ENCODE measurements at regions not wholly inside any gene's neighbourhood (a gene's known extent, or its start where the extent isn't known, plus 50 kb on each side); places are given as distances from the start of the nearest gene placed in this dataset.

GRCh38 chr20:56873836-56874235 lies 244.7 kb downstream of the TFAP2C start:
- Histone ChIP-seq H3K9me3 (ENCODE audit: control insufficient read depth in 2 of 2, low read length in 2 of 2) (no peaks in the 10 kb centered on the region), H3K27ac (ENCODE audit: low read depth in 2 of 2, low read length in 2 of 2) (no peak overlapping the region), H3K4me3 (ENCODE audit: low read length in 2 of 2) (no peak overlapping the region)

GRCh38 chr20:56875052-56875659 lies 246.1 kb downstream of the TFAP2C start:
- Histone ChIP-seq H3K36me3 (ENCODE audit: control insufficient read depth in 2 of 2, insufficient read depth in 2 of 2, low read length in 2 of 2) (no peaks in the 10 kb centered on the region), H3K9me3 (ENCODE audit: control insufficient read depth in 2 of 2, low read length in 2 of 2) (no peaks in the 10 kb centered on the region), H3K9ac (ENCODE audit: low read depth in 1 of 2, low read length in 2 of 2) (no peak overlapping the region), H3K4me3 (ENCODE audit: low read length in 2 of 2) (no peak overlapping the region), H3K27me3 (ENCODE audit: control insufficient read depth in 2 of 2, insufficient read depth in 2 of 2, low read length in 2 of 2) (no peaks in the 10 kb centered on the region), H3K27ac (ENCODE audit: low read depth in 2 of 2, low read length in 2 of 2) (no peak overlapping the region), H3K4me1 (ENCODE audit: control insufficient read depth in 2 of 2, insufficient read depth in 2 of 2, low read length in 2 of 2) (no peaks in the 10 kb centered on the region)

More at GRCh38 chr20:56873836-56874235, 244.7 kb downstream of the TFAP2C start:
- no peaks in the 10 kb centered on the region for H3K27me3 ChIP-seq (ENCODE audit: control insufficient read depth in 2 of 2, insufficient read depth in 2 of 2, low read length in 2 of 2)
- no peaks in the 10 kb centered on the region for H3K36me3 ChIP-seq (ENCODE audit: control insufficient read depth in 2 of 2, insufficient read depth in 2 of 2, low read length in 2 of 2)
- H3K4me1 ChIP-seq (ENCODE audit: control insufficient read depth in 2 of 2, insufficient read depth in 2 of 2, low read length in 2 of 2): no peaks in the 10 kb centered on the region
- no peak overlapping the region for H3K9ac ChIP-seq (ENCODE audit: low read depth in 1 of 2, low read length in 2 of 2)

- Histone ChIP-seq H3K9ac (ENCODE audit: low read depth in 1 of 2, low read length in 2 of 2) (no peak overlapping the region), H3K4me1 (ENCODE audit: control insufficient read depth in 2 of 2, insufficient read depth in 2 of 2, low read length in 2 of 2) (no peaks in the 10 kb centered on the region), H3K4me3 (ENCODE audit: low read length in 2 of 2) (no peak overlapping the region), H3K27me3 (ENCODE audit: control insufficient read depth in 2 of 2, insufficient read depth in 2 of 2, low read length in 2 of 2) (no peaks in the 10 kb centered on the region), H3K9me3 (ENCODE audit: control insufficient read depth in 2 of 2, low read length in 2 of 2) (no peaks in the 10 kb centered on the region), H3K36me3 (ENCODE audit: control insufficient read depth in 2 of 2, insufficient read depth in 2 of 2, low read length in 2 of 2) (no peaks in the 10 kb centered on the region), H3K27ac (ENCODE audit: low read depth in 2 of 2, low read length in 2 of 2) (no peak overlapping the region)
Observed at GRCh38 chr20:56875803-56876202, 246.7 kb downstream of the TFAP2C start.

- Histone ChIP-seq H3K9me3 (ENCODE audit: control insufficient read depth in 2 of 2, low read length in 2 of 2) (no peaks in the 10 kb centered on the region), H3K36me3 (ENCODE audit: control insufficient read depth in 2 of 2, insufficient read depth in 2 of 2, low read length in 2 of 2) (no peaks in the 10 kb centered on the region), H3K4me3 (ENCODE audit: low read length in 2 of 2) (no peak overlapping the region), H3K27ac (ENCODE audit: low read depth in 2 of 2, low read length in 2 of 2) (no peak overlapping the region), H3K4me1 (ENCODE audit: control insufficient read depth in 2 of 2, insufficient read depth in 2 of 2, low read length in 2 of 2) (no peaks in the 10 kb centered on the region), H3K27me3 (ENCODE audit: control insufficient read depth in 2 of 2, insufficient read depth in 2 of 2, low read length in 2 of 2) (no peaks in the 10 kb centered on the region), H3K9ac (ENCODE audit: low read depth in 1 of 2, low read length in 2 of 2) (no peak overlapping the region)
Observed at GRCh38 chr20:56885521-56885920, 256.4 kb downstream of the TFAP2C start.

GRCh38 chr20:56890011-56890410 lies 260.9 kb downstream of the TFAP2C start:
- Histone ChIP-seq H3K27me3 (ENCODE audit: control insufficient read depth in 2 of 2, insufficient read depth in 2 of 2, low read length in 2 of 2) (no peaks in the 10 kb centered on the region), H3K27ac (ENCODE audit: low read depth in 2 of 2, low read length in 2 of 2) (no peak overlapping the region), H3K4me3 (ENCODE audit: low read length in 2 of 2) (no peak overlapping the region), H3K9me3 (ENCODE audit: control insufficient read depth in 2 of 2, low read length in 2 of 2) (no peaks in the 10 kb centered on the region), H3K9ac (ENCODE audit: low read depth in 1 of 2, low read length in 2 of 2) (no peak overlapping the region), H3K4me1 (ENCODE audit: control insufficient read depth in 2 of 2, insufficient read depth in 2 of 2, low read length in 2 of 2) (no peaks in the 10 kb centered on the region), H3K36me3 (ENCODE audit: control insufficient read depth in 2 of 2, insufficient read depth in 2 of 2, low read length in 2 of 2) (no peaks in the 10 kb centered on the region)

- no peaks in the 10 kb centered on the region for H3K4me1 ChIP-seq (ENCODE audit: control insufficient read depth in 2 of 2, insufficient read depth in 2 of 2, low read length in 2 of 2)
- no peak overlapping the region for H3K27ac ChIP-seq (ENCODE audit: low read depth in 2 of 2, low read length in 2 of 2)
- no peaks in the 10 kb centered on the region for H3K9me3 ChIP-seq (ENCODE audit: control insufficient read depth in 2 of 2, low read length in 2 of 2)
- no peaks in the 10 kb centered on the region for H3K36me3 ChIP-seq (ENCODE audit: control insufficient read depth in 2 of 2, insufficient read depth in 2 of 2, low read length in 2 of 2)
- no peak overlapping the region for H3K4me3 ChIP-seq (ENCODE audit: low read length in 2 of 2)
- H3K27me3 ChIP-seq (ENCODE audit: control insufficient read depth in 2 of 2, insufficient read depth in 2 of 2, low read length in 2 of 2): no peaks in the 10 kb centered on the region
- H3K9ac ChIP-seq (ENCODE audit: low read depth in 1 of 2, low read length in 2 of 2): no peak overlapping the region
Observed at GRCh38 chr20:56893226-56893917, 264.3 kb downstream of the TFAP2C start.

GRCh38 chr20:56896447-56896846 lies 267.3 kb downstream of the TFAP2C start:
- Histone ChIP-seq H3K4me3 (ENCODE audit: low read length in 2 of 2) (no peak overlapping the region), H3K9ac (ENCODE audit: low read depth in 1 of 2, low read length in 2 of 2) (no peak overlapping the region), H3K27me3 (ENCODE audit: control insufficient read depth in 2 of 2, insufficient read depth in 2 of 2, low read length in 2 of 2) (no peaks in the 10 kb centered on the region), H3K9me3 (ENCODE audit: control insufficient read depth in 2 of 2, low read length in 2 of 2) (no peaks in the 10 kb centered on the region), H3K36me3 (ENCODE audit: control insufficient read depth in 2 of 2, insufficient read depth in 2 of 2, low read length in 2 of 2) (no peaks in the 10 kb centered on the region), H3K4me1 (ENCODE audit: control insufficient read depth in 2 of 2, insufficient read depth in 2 of 2, low read length in 2 of 2) (no peaks in the 10 kb centered on the region), H3K27ac (ENCODE audit: low read depth in 2 of 2, low read length in 2 of 2) (no peak overlapping the region)

GRCh38 chr20:56897318-56897957 lies 268.3 kb downstream of the TFAP2C start:
- Histone ChIP-seq H3K4me3 (ENCODE audit: low read length in 2 of 2) (no peak overlapping the region), H3K4me1 (ENCODE audit: control insufficient read depth in 2 of 2, insufficient read depth in 2 of 2, low read length in 2 of 2) (no peaks in the 10 kb centered on the region), H3K36me3 (ENCODE audit: control insufficient read depth in 2 of 2, insufficient read depth in 2 of 2, low read length in 2 of 2) (no peaks in the 10 kb centered on the region), H3K9me3 (ENCODE audit: control insufficient read depth in 2 of 2, low read length in 2 of 2) (no peaks in the 10 kb centered on the region), H3K9ac (ENCODE audit: low read depth in 1 of 2, low read length in 2 of 2) (no peak overlapping the region), H3K27me3 (ENCODE audit: control insufficient read depth in 2 of 2, insufficient read depth in 2 of 2, low read length in 2 of 2) (no peaks in the 10 kb centered on the region), H3K27ac (ENCODE audit: low read depth in 2 of 2, low read length in 2 of 2) (no peak overlapping the region)

GRCh38 chr20:56897958-56898349 lies 268.8 kb downstream of the TFAP2C start:
- Histone ChIP-seq H3K9ac (ENCODE audit: low read depth in 1 of 2, low read length in 2 of 2) (no peak overlapping the region), H3K27ac (ENCODE audit: low read depth in 2 of 2, low read length in 2 of 2) (no peak overlapping the region), H3K27me3 (ENCODE audit: control insufficient read depth in 2 of 2, insufficient read depth in 2 of 2, low read length in 2 of 2) (no peaks in the 10 kb centered on the region), H3K9me3 (ENCODE audit: control insufficient read depth in 2 of 2, low read length in 2 of 2) (no peaks in the 10 kb centered on the region), H3K4me1 (ENCODE audit: control insufficient read depth in 2 of 2, insufficient read depth in 2 of 2, low read length in 2 of 2) (no peaks in the 10 kb centered on the region), H3K4me3 (ENCODE audit: low read length in 2 of 2) (no peak overlapping the region), H3K36me3 (ENCODE audit: control insufficient read depth in 2 of 2, insufficient read depth in 2 of 2, low read length in 2 of 2) (no peaks in the 10 kb centered on the region)

- Histone ChIP-seq H3K36me3 (ENCODE audit: control insufficient read depth in 2 of 2, insufficient read depth in 2 of 2, low read length in 2 of 2) (no peaks in the 10 kb centered on the region), H3K9me3 (ENCODE audit: control insufficient read depth in 2 of 2, low read length in 2 of 2) (no peaks in the 10 kb centered on the region), H3K9ac (ENCODE audit: low read depth in 1 of 2, low read length in 2 of 2) (no peak overlapping the region), H3K4me1 (ENCODE audit: control insufficient read depth in 2 of 2, insufficient read depth in 2 of 2, low read length in 2 of 2) (no peaks in the 10 kb centered on the region), H3K27ac (ENCODE audit: low read depth in 2 of 2, low read length in 2 of 2) (no peak overlapping the region), H3K4me3 (ENCODE audit: low read length in 2 of 2) (no peak overlapping the region), H3K27me3 (ENCODE audit: control insufficient read depth in 2 of 2, insufficient read depth in 2 of 2, low read length in 2 of 2) (no peaks in the 10 kb centered on the region)
Observed at GRCh38 chr20:56899506-56899905, 270.4 kb downstream of the TFAP2C start.

Measured in mucosa of rectum (tissue), 2 donors.